GM12864 (cell line): ENCODE measurements at regions not wholly inside any gene's neighbourhood (a gene's known extent, or its start where the extent isn't known, plus 50 kb on each side); places are given as distances from the start of the nearest gene placed in this dataset.
"Not testable (repeated sequence)": the region's sequence is repeated elsewhere in the genome, so short reads cannot be mapped to it uniquely, and the experiment has no call there.

Source experiments
- DNase-seq: peaks from one replicate; pipeline ENCODE4 v3.0.0-alpha.2; 2011; ENCODE audit warnings: low read depth
- H3K4me3 ChIP-seq: 2 replicates; pipeline ENCODE4 v1.5.1; 2011; ENCODE audit warnings: mild to moderate bottlenecking, low read depth, low read length, control low read depth
- CTCF ChIP-seq: IDR thresholded peaks from 2 replicates; pipeline ENCODE4 v1.5.1; 2011; ENCODE audit warnings: low read depth, mild to moderate bottlenecking, moderate library complexity, low read length, control low read depth, inconsistent platforms; ENCODE audit errors: missing control alignments

GRCh38 chrX:121761845-121762244, 714.4 kb downstream of the GLUD2 start:
- TF ChIP-seq CTCF: no peak
- no peak overlapping the region for H3K4me3 ChIP-seq
- no peak for DNase-seq

DNA sequence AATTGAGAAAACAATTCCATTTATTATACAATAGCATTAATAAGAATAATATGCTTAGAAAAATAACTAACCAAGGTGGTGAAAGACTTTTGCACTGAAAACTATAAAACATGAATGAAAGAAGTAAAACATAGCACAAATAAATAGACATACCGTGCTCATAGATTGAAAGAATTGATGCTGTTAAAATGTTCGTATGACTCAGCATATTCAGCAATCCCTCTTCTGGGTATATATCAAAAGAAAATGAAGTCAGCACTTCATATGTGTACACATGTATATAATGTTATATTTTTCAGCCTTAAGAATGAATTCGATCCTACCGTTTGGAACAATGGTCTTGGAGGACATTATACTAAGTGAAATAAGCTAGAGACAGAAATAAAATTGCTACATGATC, 716.3 kb downstream of the GLUD2 start:
- no peak for TF ChIP-seq CTCF
- H3K4me3 ChIP-seq: no peak overlapping the region
- DNase-seq: no peak

DNA sequence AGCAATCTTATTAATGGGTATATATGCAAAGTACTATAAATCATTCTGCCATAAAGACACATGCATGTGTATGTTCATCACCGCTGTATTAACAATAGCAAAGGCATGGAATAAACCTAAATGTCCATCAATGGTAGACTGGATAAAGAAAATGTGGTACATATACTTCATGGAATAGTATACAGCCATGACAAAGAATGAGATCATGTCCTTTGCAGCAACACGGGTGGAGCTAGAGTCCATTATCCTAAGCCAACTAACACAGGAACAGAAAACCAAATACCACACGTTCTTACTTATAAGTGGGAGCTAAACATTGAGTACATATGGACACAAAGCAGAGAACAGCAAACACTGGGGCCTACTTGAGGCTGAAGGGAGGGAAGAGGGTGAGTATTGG, 720.8 kb downstream of the GLUD2 start:
- DNase-seq, H3K4me3 ChIP-seq: not testable (repeated sequence)

GRCh38 chrX:121781991-121782390, 734.6 kb downstream of the GLUD2 start:
- no peak for TF ChIP-seq CTCF
- DNase-seq: no peak
- H3K4me3 ChIP-seq: no peak overlapping the region

- no peak for DNase-seq
- no peak overlapping the region for H3K4me3 ChIP-seq
- TF ChIP-seq CTCF: no peak
Observed at GRCh38 chrX:121782544-121782943, 735.1 kb downstream of the GLUD2 start.

DNA sequence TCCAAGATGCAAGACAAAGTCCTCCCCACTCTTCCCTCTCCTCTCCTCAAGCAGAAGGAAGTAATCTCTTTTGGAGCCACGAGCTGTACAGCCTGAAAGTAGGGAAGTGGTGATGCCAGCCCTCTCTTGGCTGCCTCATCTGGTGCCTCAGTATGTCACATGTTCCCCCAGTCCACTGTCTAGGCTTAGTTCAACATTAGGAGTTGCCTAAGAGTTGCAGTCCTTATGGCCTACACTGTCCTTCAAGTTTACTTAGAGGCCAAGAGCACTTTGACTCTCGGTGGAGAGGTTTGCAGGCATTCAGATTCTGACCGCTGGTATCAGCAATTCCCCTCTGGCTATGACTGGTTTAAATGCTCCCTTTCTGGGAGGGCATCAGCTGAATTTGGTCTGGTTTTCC, 735.6 kb downstream of the GLUD2 start:
- no peak for TF ChIP-seq CTCF

GRCh38 chrX:121802881-121803412, 755.5 kb downstream of the GLUD2 start:
- no peak for DNase-seq
- no peak for TF ChIP-seq CTCF

More for the DNA sequence above, 735.6 kb downstream of the GLUD2 start:
- no peak overlapping the region for H3K4me3 ChIP-seq
- no peak for DNase-seq

More at GRCh38 chrX:121802881-121803412, 755.5 kb downstream of the GLUD2 start:
- no peak overlapping the region for H3K4me3 ChIP-seq
